Peyer's patch (tissue), 4 donors: ENCODE measurements at regions not wholly inside any gene's neighbourhood (a gene's known extent, or its start where the extent isn't known, plus 50 kb on each side); places are given as distances from the start of the nearest gene placed in this dataset.

Experiments used
- CTCF ChIP-seq, 6 experiments: fragments of 450-650 bp in 4 of 6; fragments of 200-600 bp in 2 of 6; sonication (generic) in 1 of 6; IDR thresholded peaks; one replicate each; pipeline ENCODE4 v1.5.1; 2017 to 2019; ENCODE audit warnings: antibody characterized with exemption in 6 of 6, mild to moderate bottlenecking in 3 of 6, moderate library complexity in 1 of 6
- POLR2A ChIP-seq, 2 donors: fragments of 450-650 bp; IDR thresholded peaks; one replicate each; pipeline ENCODE4 v1.5.1; 2017; ENCODE audit warnings: antibody characterized with exemption in 2 of 2, mild to moderate bottlenecking in 2 of 2, moderate library complexity in 2 of 2

- TF ChIP-seq POLR2A (IDR thresholded peaks at IDR 0.05) (no peak), CTCF (IDR thresholded peaks at IDR 0.05) (no peak)
These were observed 406.5 kb upstream of the B3GAT1 start for GRCh38 chr11:134818516-134818915.
